HCT116 (cell line): ENCODE measurements at regions not wholly inside any gene's neighbourhood (a gene's known extent, or its start where the extent isn't known, plus 50 kb on each side); places are given as distances from the start of the nearest gene placed in this dataset.

ENCODE experiments used
- ATAC-seq: fragments of 200-7000 bp; cut with Tn5 transposase; 2 replicates; pipeline ENCODE4 v1.9.1; 2020; ENCODE audit warnings: mild to moderate bottlenecking, moderate library complexity
- BruUV-seq: library from RNA; stranded (reverse); fragments of 400-500 nt; replicated peaks from 2 replicates; lab custom pipeline; 2021; lab: Mats Ljungman, UMichigan
- CTCF ChIA-PET: fragments of 300-600 bp; sonication (Branson Sonifier 250); formaldehyde crosslinking; loops from one replicate; lab custom pipeline; 2021; ENCODE audit warnings: antibody characterized with exemption; lab: Charles Lee
- POLR2A ChIA-PET: fragments of 300-600, 350-600 bp; sonication (Branson Sonifier 250); formaldehyde crosslinking; loops from one replicate; lab custom pipeline; 2021; ENCODE audit warnings: antibody characterized with exemption; lab: Charles Lee
- RAD21 ChIA-PET, 2 experiments: fragments of 300-600 bp; sonication (Branson Sonifier 250); formaldehyde crosslinking; loops; one replicate each; lab custom pipeline; 2023; ENCODE audit warnings: low total read pairs in 2 of 2; ENCODE audit not compliant: uncharacterized antibody in 2 of 2, unreplicated experiment in 2 of 2, low non-redundant PET in 1 of 2; lab: Charles Lee
- DNase-seq: peaks from one replicate; pipeline ENCODE4 v3.0.0-alpha.2; 2010; ENCODE audit warnings: low read depth, low spot score
- H2AFZ ChIP-seq: fragments of 200-600 bp; shearing (Covaris generic), sonication (generic); 2 replicates; pipeline ENCODE4 v1.6.1; 2017; ENCODE audit warnings: low read depth, mixed run types, mixed read lengths, antibody characterized with exemption, low read length; ENCODE audit not compliant: poor library complexity, severe bottlenecking
- H3K27ac ChIP-seq: 2 replicates; pipeline ENCODE4 v1.5.1; 2012; ENCODE audit warnings: low read depth, low read length
- H3K27me3 ChIP-seq: fragments of 200-600 bp; sonication (generic); 2 replicates; pipeline ENCODE4 v1.6.1; 2016; ENCODE audit warnings: mixed run types, low read length, mixed read lengths; ENCODE audit not compliant: insufficient read depth
- H3K36me3 ChIP-seq, 2 experiments: fragments of 200-500 bp in 1 of 2; fragments of 200-600 bp in 1 of 2; sonication (Bioruptor generic) in 1 of 2; sonication (generic) in 1 of 2; 2 replicates each; pipeline versions ENCODE4 v1.5.1 to v1.6.1; 2014 to 2016; ENCODE audit warnings: low read length in 2 of 2, inconsistent platforms in 1 of 2, mixed read lengths in 1 of 2, mixed run types in 1 of 2; ENCODE audit not compliant: insufficient read depth in 2 of 2, control insufficient read depth in 1 of 2
- H3K4me1 ChIP-seq, 2 experiments: fragments of 200-600 bp in 1 of 2; sonication (generic) in 1 of 2; 2 replicates each; pipeline versions ENCODE4 v1.5.1 to v1.6.1; 2012 to 2017; ENCODE audit warnings: low read length in 2 of 2, inconsistent platforms in 1 of 2, mild to moderate bottlenecking in 1 of 2, mixed read lengths in 1 of 2, mixed run types in 1 of 2, moderate library complexity in 1 of 2; ENCODE audit not compliant: insufficient read depth in 2 of 2, control insufficient read depth in 1 of 2
- H3K4me2 ChIP-seq: fragments of 200-600 bp; sonication (generic); 2 replicates; pipeline ENCODE4 v1.6.1; 2017; ENCODE audit warnings: mixed run types, low read length, mixed read lengths
- H3K4me3 ChIP-seq, 2 experiments: fragments of 200-600 bp in 1 of 2; sonication (generic) in 1 of 2; replicated peaks in 1 of 2; 2 replicates each; pipeline ENCODE4 v1.5.1; 2011 to 2016; ENCODE audit warnings: low read length in 2 of 2, control low read depth in 1 of 2, low read depth in 1 of 2, mild to moderate bottlenecking in 1 of 2, mixed read lengths in 1 of 2, mixed run types in 1 of 2
- H3K79me2 ChIP-seq: fragments of 200-600 bp; sonication (generic); 2 replicates; pipeline ENCODE4 v1.6.1; 2017; ENCODE audit warnings: mild to moderate bottlenecking, mixed run types, low read length, moderate library complexity, mixed read lengths; ENCODE audit not compliant: insufficient read depth
- H3K9ac ChIP-seq: fragments of 200-600 bp; sonication (generic); 2 replicates; pipeline ENCODE4 v1.6.1; 2016; ENCODE audit warnings: low read length, mixed read lengths
- H3K9me2 ChIP-seq: fragments of 200-600 bp; sonication (generic), shearing (Covaris generic); 2 replicates; pipeline ENCODE4 v1.6.1; 2017; ENCODE audit warnings: mixed run types, mild to moderate bottlenecking, moderate library complexity; ENCODE audit not compliant: insufficient read depth
- H3K9me3 ChIP-seq, 2 experiments: fragments of 200-500 bp in 1 of 2; fragments of 200-600 bp in 1 of 2; sonication (Bioruptor generic) in 1 of 2; sonication (generic) in 1 of 2; 2 replicates each; pipeline ENCODE4 v1.6.1; 2014 to 2017; ENCODE audit warnings: low read length in 2 of 2, mixed read lengths in 2 of 2, inconsistent platforms in 1 of 2, low read depth in 1 of 2, mild to moderate bottlenecking in 1 of 2, mixed run types in 1 of 2, moderate library complexity in 1 of 2; ENCODE audit not compliant: control insufficient read depth in 1 of 2, insufficient read depth in 1 of 2
- H4K20me1 ChIP-seq: fragments of 200-600 bp; sonication (generic), shearing (Covaris generic); 2 replicates; pipeline ENCODE4 v1.6.1; 2017; ENCODE audit warnings: mixed run types, mild to moderate bottlenecking, moderate library complexity; ENCODE audit not compliant: insufficient read depth
- ATF3 ChIP-seq: IDR thresholded peaks from 2 replicates; pipeline ENCODE4 v1.6.1; 2012
- CBX3 ChIP-seq: IDR thresholded peaks from 2 replicates; pipeline ENCODE4 v1.6.1; 2012; ENCODE audit warnings: low read depth
- CEBPB ChIP-seq: IDR thresholded peaks from 2 replicates; pipeline ENCODE4 v1.6.1; 2012; ENCODE audit warnings: low read depth
- CTCF ChIP-seq, 3 experiments: fragments of 200-600 bp in 1 of 3; sonication (generic) in 1 of 3; IDR thresholded peaks in 2 of 3; conservative IDR thresholded peaks in 1 of 3; 2 replicates each; pipeline ENCODE4 v1.5.1; 2012 to 2017; ENCODE audit warnings: low read depth in 2 of 3, low read length in 2 of 3, antibody characterized with exemption in 1 of 3, borderline replicate concordance in 1 of 3, control low read depth in 1 of 3, mild to moderate bottlenecking in 1 of 3, mixed read lengths in 1 of 3, mixed run types in 1 of 3, moderate library complexity in 1 of 3; ENCODE audit not compliant: insufficient read depth in 1 of 3
- EGR1 ChIP-seq: IDR thresholded peaks from 2 replicates; pipeline ENCODE4 v1.6.1; 2012; ENCODE audit warnings: low read depth
- ELF1 ChIP-seq: IDR thresholded peaks from 2 replicates; pipeline ENCODE4 v1.6.1; 2012; ENCODE audit warnings: low read depth, borderline replicate concordance
- EZH2 ChIP-seq: fragments of 200-600 bp; sonication (generic); IDR thresholded peaks from 2 replicates; pipeline ENCODE4 v1.6.1; 2017; ENCODE audit warnings: antibody characterized with exemption, mixed run types
- FOSL1 ChIP-seq: IDR thresholded peaks from 2 replicates; pipeline ENCODE4 v1.6.1; 2012; ENCODE audit warnings: low read depth
- JUND ChIP-seq: IDR thresholded peaks from 2 replicates; pipeline ENCODE4 v1.6.1; 2012
- POLR2AphosphoS5 ChIP-seq: IDR thresholded peaks from 2 replicates; pipeline ENCODE4 v1.6.1; 2011; ENCODE audit warnings: mild to moderate bottlenecking, low read depth, low read length, moderate library complexity
- RAD21 ChIP-seq: IDR thresholded peaks from 2 replicates; pipeline ENCODE4 v1.6.1; 2012; ENCODE audit warnings: low read depth, mild to moderate bottlenecking
- REST ChIP-seq: IDR thresholded peaks from 2 replicates; pipeline ENCODE4 v1.6.1; 2012; ENCODE audit warnings: low read depth
- SIN3A ChIP-seq: IDR thresholded peaks from 2 replicates; pipeline ENCODE4 v1.6.1; 2012; ENCODE audit warnings: low read depth
- SRF ChIP-seq: IDR thresholded peaks from 2 replicates; pipeline ENCODE4 v1.6.1; 2012; ENCODE audit warnings: low read depth
- TCF7L2 ChIP-seq: IDR thresholded peaks from 2 replicates; pipeline ENCODE4 v1.7.0; 2011; ENCODE audit warnings: borderline replicate concordance, inconsistent platforms; ENCODE audit not compliant: insufficient read depth, insufficient read length; ENCODE audit errors: extremely low read depth
- YY1 ChIP-seq: IDR thresholded peaks from 2 replicates; pipeline ENCODE4 v1.6.1; 2011; ENCODE audit warnings: low read length, low read depth, moderate library complexity, mild to moderate bottlenecking; ENCODE audit not compliant: insufficient replicate concordance; ENCODE audit errors: extremely low read depth
- ZBTB33 ChIP-seq: IDR thresholded peaks from 2 replicates; pipeline ENCODE4 v1.6.1; 2011; ENCODE audit warnings: mild to moderate bottlenecking, low read length, moderate library complexity; ENCODE audit not compliant: insufficient replicate concordance; ENCODE audit errors: extremely low read depth
- ZFX ChIP-seq: fragments of 450-650 bp; IDR thresholded peaks from 2 replicates; pipeline ENCODE4 v1.6.1; 2017
- intact Hi-C: fragments of 100-400 bp; cut with micrococcal nuclease; formaldehyde crosslinking; loops from 2 replicates; pipeline ENCODE4 v1.10.0; 2022

GRCh38 chr10:4062751-4063150 is 277.7 kb upstream of the KLF6 start:
- RAD21 ChIA-PET: no interaction called here
- no peak for TF ChIP-seq FOSL1
- no peak for TF ChIP-seq YY1
- TF ChIP-seq EZH2: no peak
- no peak for TF ChIP-seq SRF
- TF ChIP-seq ZFX: no peak
- no peak for TF ChIP-seq CBX3
- no peak for TF ChIP-seq JUND
- no peak for TF ChIP-seq TCF7L2
- TF ChIP-seq ATF3: no peak
- TF ChIP-seq RAD21: no peak
- TF ChIP-seq REST: no peak
- TF ChIP-seq EGR1: no peak
- TF ChIP-seq CEBPB: no peak
- TF ChIP-seq CTCF (IDR thresholded peaks at IDR 0.05 in 2 of 3, conservative IDR thresholded peaks at IDR 0.05 in 1 of 3; ENCODE audit: borderline replicate concordance in 1 of 3, insufficient read depth in 1 of 3, low read depth in 2 of 3, low read length in 2 of 3): no peak
- TF ChIP-seq POLR2AphosphoS5: no peak
- no peak for TF ChIP-seq SIN3A
- TF ChIP-seq ZBTB33: no peak
- TF ChIP-seq ELF1: no peak
- TF ChIP-seq, all 23 proteins: peak for 0
- intact Hi-C loops: no loop called here
- Histone ChIP-seq H3K4me1 (peaks cover 0 to 8% of the 10 kb centered on the region in 2 experiments; a peak in 1 of 4 replicates), H3K4me2 (no peak overlapping the region), H3K9me3 (no peaks in the 10 kb centered on the region), H3K9ac (no peak overlapping the region), H3K27me3 (no peaks in the 10 kb centered on the region), H4K20me1 (no peaks in the 10 kb centered on the region), H3K79me2 (no peaks in the 10 kb centered on the region), H2AFZ (no peak overlapping the region), H3K36me3 (no peaks in the 10 kb centered on the region), H3K9me2 (no peaks in the 10 kb centered on the region), H3K27ac (no peak overlapping the region), H3K4me3 (no peak overlapping the region)
- no peak for DNase-seq
- no TSS peak for BruUV-seq
- no peak for ATAC-seq
- CTCF ChIA-PET: no interaction called here
- POLR2A ChIA-PET: no interaction called here
